Nephron (organoid): ENCODE measurements at regions not wholly inside any gene's neighbourhood (a gene's known extent, or its start where the extent isn't known, plus 50 kb on each side); places are given as distances from the start of the nearest gene placed in this dataset.

ENCODE experiments used
- H3K27ac Mint-ChIP-seq, 3 experiments: 2 replicates each; pipeline ENCODE4 v1.8.0; 2020; ENCODE audit warnings: mixed read lengths in 3 of 3, mild to moderate bottlenecking in 2 of 3, moderate library complexity in 1 of 3
- H3K27me3 Mint-ChIP-seq: 2 replicates; pipeline ENCODE4 v1.8.0; 2021; ENCODE audit warnings: low read depth, mild to moderate bottlenecking, moderate library complexity, mixed read lengths
- H3K36me3 Mint-ChIP-seq: 2 replicates; pipeline ENCODE4 v1.8.0; 2020; ENCODE audit warnings: low read depth, mixed read lengths
- H3K4me1 Mint-ChIP-seq: 2 replicates; pipeline ENCODE4 v1.8.0; 2020; ENCODE audit warnings: mixed read lengths
- H3K4me3 Mint-ChIP-seq, 3 experiments: 2 replicates each; pipeline ENCODE4 v1.8.0; 2020; ENCODE audit warnings: mild to moderate bottlenecking in 3 of 3, mixed read lengths in 3 of 3, moderate library complexity in 2 of 3
- H3K9me3 Mint-ChIP-seq: 2 replicates; pipeline ENCODE4 v1.8.0; 2020; ENCODE audit warnings: mixed read lengths
- TF ChIP-seq, protein P1 (sequence below), 3 experiments: fragments of 200-600 bp; sonication (generic); IDR thresholded peaks; one replicate each; pipeline ENCODE4 v1.5.0; 2021; ENCODE audit warnings: antibody characterized with exemption in 3 of 3; ENCODE audit not compliant: unreplicated experiment in 3 of 3

DNA sequence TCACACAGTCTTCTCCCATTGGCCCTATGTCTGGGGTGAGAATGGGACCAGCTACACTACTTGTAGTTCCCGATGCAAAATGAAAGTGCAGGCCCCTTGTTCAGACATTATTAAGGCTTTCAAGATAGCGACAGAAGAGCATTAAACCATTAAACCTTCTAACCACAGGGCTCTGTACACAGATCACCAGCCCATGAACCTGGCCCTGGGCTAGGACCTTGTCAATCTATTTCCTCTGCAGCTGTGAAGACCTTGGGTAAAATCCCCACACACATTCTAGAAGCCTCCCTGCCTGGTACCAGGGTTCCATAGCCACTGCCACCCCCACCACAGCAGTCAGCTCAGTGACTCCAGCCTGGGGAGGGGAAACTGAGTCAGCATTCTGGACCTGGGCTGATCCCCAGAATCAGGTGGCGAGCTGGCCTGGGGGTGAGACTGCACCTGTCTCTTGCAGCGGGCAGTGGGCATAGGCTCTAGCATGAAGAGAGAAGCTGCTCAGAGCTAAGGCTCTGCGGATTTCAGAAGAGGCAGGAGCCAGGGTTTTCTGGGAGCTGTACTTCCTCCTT lies 119.7 kb upstream of the LHX1 start:
- Mint-ChIP-seq H3K36me3 (no peaks in the 10 kb centered on the region), H3K4me3 (no peak overlapping the region), H3K4me1 (peaks cover 20% of the 10 kb centered on the region), H3K9me3 (no peaks in the 10 kb centered on the region), H3K27me3 (peaks cover 90% of the 10 kb centered on the region), H3K27ac (peak overlapping the region; percentile 76 to 92 (median 86))
- TF ChIP-seq, protein P1, sequence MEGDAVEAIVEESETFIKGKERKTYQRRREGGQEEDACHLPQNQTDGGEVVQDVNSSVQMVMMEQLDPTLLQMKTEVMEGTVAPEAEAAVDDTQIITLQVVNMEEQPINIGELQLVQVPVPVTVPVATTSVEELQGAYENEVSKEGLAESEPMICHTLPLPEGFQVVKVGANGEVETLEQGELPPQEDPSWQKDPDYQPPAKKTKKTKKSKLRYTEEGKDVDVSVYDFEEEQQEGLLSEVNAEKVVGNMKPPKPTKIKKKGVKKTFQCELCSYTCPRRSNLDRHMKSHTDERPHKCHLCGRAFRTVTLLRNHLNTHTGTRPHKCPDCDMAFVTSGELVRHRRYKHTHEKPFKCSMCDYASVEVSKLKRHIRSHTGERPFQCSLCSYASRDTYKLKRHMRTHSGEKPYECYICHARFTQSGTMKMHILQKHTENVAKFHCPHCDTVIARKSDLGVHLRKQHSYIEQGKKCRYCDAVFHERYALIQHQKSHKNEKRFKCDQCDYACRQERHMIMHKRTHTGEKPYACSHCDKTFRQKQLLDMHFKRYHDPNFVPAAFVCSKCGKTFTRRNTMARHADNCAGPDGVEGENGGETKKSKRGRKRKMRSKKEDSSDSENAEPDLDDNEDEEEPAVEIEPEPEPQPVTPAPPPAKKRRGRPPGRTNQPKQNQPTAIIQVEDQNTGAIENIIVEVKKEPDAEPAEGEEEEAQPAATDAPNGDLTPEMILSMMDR (IDR thresholded peaks at IDR 0.05; ENCODE audit: unreplicated experiment in 3 of 3), result no peak

DNA sequence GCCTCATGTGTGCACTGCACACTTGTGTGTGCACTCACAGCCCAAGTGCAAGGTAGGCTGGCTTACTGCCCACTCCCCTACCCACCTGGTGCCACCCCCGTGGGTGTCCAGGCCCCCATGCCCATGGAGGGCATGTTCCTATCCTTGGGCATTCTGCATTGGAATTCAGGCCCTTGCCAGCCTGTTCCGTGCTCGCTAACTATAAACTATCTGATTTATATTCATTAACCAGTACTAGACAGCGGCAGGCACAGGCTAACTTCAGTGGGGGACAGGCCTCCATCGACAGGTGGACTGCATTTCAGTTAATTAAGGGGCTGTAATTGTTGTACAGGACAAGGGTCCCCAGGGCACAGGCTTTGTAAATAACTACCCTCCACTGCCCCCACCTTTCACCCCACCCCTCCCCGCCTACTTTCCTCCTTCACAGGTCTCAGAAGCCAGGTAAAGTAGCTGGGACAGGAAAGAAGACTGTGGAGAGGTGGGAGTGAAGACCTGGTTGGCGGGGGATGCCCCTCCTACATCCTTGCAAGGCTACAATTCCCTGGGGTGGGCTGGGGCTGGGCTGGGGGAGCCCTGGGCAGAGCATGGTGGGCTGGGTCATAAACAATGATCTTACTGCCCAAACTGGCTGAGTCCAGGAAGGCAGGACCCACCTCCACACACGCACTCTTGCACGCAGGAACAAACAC lies 119.0 kb upstream of the LHX1 start:
- H3K9me3 Mint-ChIP-seq, result no peaks in the 10 kb centered on the region
- TF ChIP-seq, protein P1 (IDR thresholded peaks at IDR 0.05; ENCODE audit: unreplicated experiment in 3 of 3), result no peak
- H3K4me3 Mint-ChIP-seq, result no peak overlapping the region
- H3K27ac Mint-ChIP-seq, result peak overlapping the region; percentile 72 to 92 (median 86)
- peaks cover 16% of the 10 kb centered on the region for H3K4me1 Mint-ChIP-seq
- no peaks in the 10 kb centered on the region for H3K36me3 Mint-ChIP-seq
- H3K27me3 Mint-ChIP-seq, result peaks cover 87% of the 10 kb centered on the region

DNA sequence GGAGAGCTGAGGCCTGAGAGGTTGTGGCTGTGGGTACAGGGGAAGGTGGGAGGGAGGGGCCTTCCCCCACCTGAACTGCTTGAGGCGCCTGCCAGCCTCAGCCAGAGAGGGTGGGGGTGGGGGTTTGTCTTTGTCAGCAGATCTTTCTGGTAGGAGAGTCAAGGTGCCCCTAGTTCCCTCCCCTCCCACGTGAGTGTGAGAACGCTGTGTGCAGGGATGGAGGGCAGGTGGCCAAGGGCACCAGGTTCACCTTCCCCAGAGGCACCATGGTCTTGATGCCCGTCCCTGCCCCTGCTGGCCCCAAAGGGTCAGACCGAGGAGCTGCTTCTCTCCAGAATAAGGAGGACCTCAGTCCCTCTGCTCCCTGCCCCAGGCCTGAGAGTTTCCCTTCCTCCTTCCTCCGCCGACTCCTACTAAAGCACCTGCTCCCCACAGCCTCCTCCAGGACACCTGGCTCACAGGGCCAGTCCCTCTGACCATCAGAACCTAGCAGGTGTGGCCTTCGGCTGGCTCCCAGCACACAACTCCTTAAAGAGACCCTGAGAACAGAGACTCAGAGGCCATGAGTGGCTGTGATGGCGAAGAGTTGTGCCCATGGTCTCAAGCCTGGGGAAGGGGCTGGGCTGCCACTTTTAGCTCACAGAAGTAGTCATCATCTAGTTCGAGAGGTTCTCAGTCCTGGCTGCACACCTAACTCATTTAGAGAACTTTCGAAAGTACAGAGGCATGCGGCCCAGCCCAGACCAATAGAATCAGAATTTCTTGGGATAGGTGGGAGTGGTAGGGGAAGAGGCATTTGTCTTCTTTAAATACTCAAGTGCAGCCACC lies 113.2 kb upstream of the LHX1 start:
- Mint-ChIP-seq H3K27me3 (peaks cover 66% of the 10 kb centered on the region), H3K9me3 (no peaks in the 10 kb centered on the region), H3K4me1 (peaks cover 5% of the 10 kb centered on the region), H3K36me3 (no peaks in the 10 kb centered on the region), H3K4me3 (no peak overlapping the region), H3K27ac (peak overlapping the region in 2 of 3 experiments; percentile 11 to 32)
- TF ChIP-seq, protein P1 (IDR thresholded peaks at IDR 0.05; ENCODE audit: unreplicated experiment in 3 of 3), result no peak

DNA sequence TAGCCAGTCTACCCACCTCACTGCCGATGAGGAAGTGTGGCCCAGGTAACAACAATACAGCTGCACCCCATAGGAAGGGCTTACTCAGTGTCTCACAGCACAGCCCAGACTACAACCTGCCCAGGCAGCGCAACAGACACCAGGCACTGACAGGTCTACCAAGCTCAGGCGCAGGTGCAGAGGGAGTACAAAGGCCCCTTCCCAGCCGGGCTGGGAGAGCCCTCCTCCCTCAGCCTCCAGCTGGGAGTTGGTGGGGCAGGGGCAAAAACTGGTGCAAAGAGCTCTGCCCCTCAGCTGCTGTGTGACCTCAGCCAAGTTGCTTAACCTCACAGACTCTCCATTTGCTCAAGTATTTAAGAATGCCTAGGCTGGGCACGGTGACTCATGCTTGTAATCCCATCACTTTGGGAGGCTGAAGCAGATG lies 112.6 kb upstream of the LHX1 start:
- Mint-ChIP-seq H3K9me3 (no peaks in the 10 kb centered on the region), H3K27ac (peak overlapping the region in 1 of 3 experiments; percentile 32), H3K4me3 (no peak overlapping the region), H3K36me3 (no peaks in the 10 kb centered on the region), H3K4me1 (peaks cover 5% of the 10 kb centered on the region), H3K27me3 (peaks cover 59% of the 10 kb centered on the region)
- TF ChIP-seq, protein P1 (IDR thresholded peaks at IDR 0.05; ENCODE audit: unreplicated experiment in 3 of 3), result no peak

DNA sequence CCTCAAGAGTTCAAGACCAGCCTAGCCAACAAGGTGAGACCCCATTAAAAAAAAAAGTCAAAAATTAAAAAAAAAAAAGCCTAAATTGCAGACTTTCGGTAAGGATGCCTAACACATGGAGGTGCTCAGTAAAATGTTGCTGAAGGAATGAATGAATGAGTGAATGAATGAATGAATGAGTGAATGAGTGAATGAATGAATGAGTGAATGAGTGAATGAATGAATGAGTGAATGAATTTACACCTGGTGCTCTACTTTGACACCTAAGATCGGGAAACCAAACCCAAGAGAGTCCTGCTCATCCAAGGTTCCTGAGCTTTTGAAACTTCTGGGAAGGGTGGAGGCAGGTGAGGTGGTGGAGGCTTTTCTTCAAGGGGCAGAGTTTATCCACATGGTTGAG lies 112.2 kb upstream of the LHX1 start:
- H3K4me1 Mint-ChIP-seq, result peaks cover 5% of the 10 kb centered on the region
- no peak overlapping the region for H3K27ac Mint-ChIP-seq
- H3K27me3 Mint-ChIP-seq, result peaks cover 55% of the 10 kb centered on the region
- H3K9me3 Mint-ChIP-seq, result no peaks in the 10 kb centered on the region
- no peak overlapping the region for H3K4me3 Mint-ChIP-seq
- TF ChIP-seq, protein P1 (IDR thresholded peaks at IDR 0.05; ENCODE audit: unreplicated experiment in 3 of 3), result no peak
- no peaks in the 10 kb centered on the region for H3K36me3 Mint-ChIP-seq
